ENCODE measurements at regions not wholly inside any gene's neighbourhood (a gene's known extent, or its start where the extent isn't known, plus 50 kb on each side); places are given as distances from the start of the nearest gene placed in this dataset.

- DNase-seq (ENCODE audit: low read depth, low spot score): no peak
- in situ Hi-C loops (cut with HindIII; ENCODE audit: low sequenced_read_pairs): no loop called here
- no peak overlapping the region for H3K4me3 ChIP-seq (ENCODE audit: low read depth, low read length)
- TF ChIP-seq CTCF (IDR thresholded peaks at IDR 0.05; ENCODE audit: low read depth, low read length): no peak
These were observed 203.5 kb upstream of the UBL3 start for GRCh38 chr13:30053939-30054338.

GRCh38 chr13:30052120-30052519, 201.7 kb upstream of the UBL3 start:
- in situ Hi-C loops (cut with HindIII; ENCODE audit: low sequenced_read_pairs): no loop called here
- TF ChIP-seq CTCF (IDR thresholded peaks at IDR 0.05; ENCODE audit: low read depth, low read length): no peak
- no peak for DNase-seq (ENCODE audit: low read depth, low spot score)
- no peak overlapping the region for H3K4me3 ChIP-seq (ENCODE audit: low read depth, low read length)

GRCh38 chr13:30051531-30052060, 201.2 kb upstream of the UBL3 start:
- in situ Hi-C loops (cut with HindIII; ENCODE audit: low sequenced_read_pairs): no loop called here
- TF ChIP-seq CTCF (IDR thresholded peaks at IDR 0.05; ENCODE audit: low read depth, low read length): no peak
- DNase-seq (ENCODE audit: low read depth, low spot score): no peak
- no peak overlapping the region for H3K4me3 ChIP-seq (ENCODE audit: low read depth, low read length)

GRCh38 chr13:30049692-30050091, 199.3 kb upstream of the UBL3 start:
- DNase-seq (ENCODE audit: low read depth, low spot score): no peak
- in situ Hi-C loops (cut with HindIII; ENCODE audit: low sequenced_read_pairs): no loop called here
- no peak overlapping the region for H3K4me3 ChIP-seq (ENCODE audit: low read depth, low read length)
- TF ChIP-seq CTCF (IDR thresholded peaks at IDR 0.05; ENCODE audit: low read depth, low read length): no peak

- no peak for DNase-seq (ENCODE audit: low read depth, low spot score)
- H3K4me3 ChIP-seq (ENCODE audit: low read depth, low read length): no peak overlapping the region
- TF ChIP-seq CTCF (IDR thresholded peaks at IDR 0.05; ENCODE audit: low read depth, low read length): no peak
- in situ Hi-C loops (cut with HindIII; ENCODE audit: low sequenced_read_pairs): no loop called here
These were observed 196.9 kb upstream of the UBL3 start for GRCh38 chr13:30047154-30047874.

- in situ Hi-C loops (cut with HindIII; ENCODE audit: low sequenced_read_pairs): no loop called here
- no peak overlapping the region for H3K4me3 ChIP-seq (ENCODE audit: low read depth, low read length)
- DNase-seq (ENCODE audit: low read depth, low spot score): peak; percentile 65
- no peak for TF ChIP-seq CTCF (IDR thresholded peaks at IDR 0.05; ENCODE audit: low read depth, low read length)
These were observed 195.7 kb upstream of the UBL3 start for GRCh38 chr13:30045916-30046704.

Data from astrocyte of the spinal cord (primary cell).